RPMI7951 (cell line): ENCODE measurements at regions not wholly inside any gene's neighbourhood (a gene's known extent, or its start where the extent isn't known, plus 50 kb on each side); places are given as distances from the start of the nearest gene placed in this dataset.
"Not testable (repeated sequence)": the region's sequence is repeated elsewhere in the genome, so short reads cannot be mapped to it uniquely, and the experiment has no call there.

Experiments
- DNase-seq: peaks from one replicate; pipeline ENCODE4 v3.0.0-alpha.2; 2012; ENCODE audit warnings: low read depth

GRCh38 chr7:83827036-83827435 is 178.1 kb upstream of the SEMA3E start:
- no peak for DNase-seq

GRCh38 chr7:83824214-83824613 is 175.3 kb upstream of the SEMA3E start:
- no peak for DNase-seq

GRCh38 chr7:83821866-83822265 is 172.9 kb upstream of the SEMA3E start:
- peak; percentile 1 for DNase-seq

DNA sequence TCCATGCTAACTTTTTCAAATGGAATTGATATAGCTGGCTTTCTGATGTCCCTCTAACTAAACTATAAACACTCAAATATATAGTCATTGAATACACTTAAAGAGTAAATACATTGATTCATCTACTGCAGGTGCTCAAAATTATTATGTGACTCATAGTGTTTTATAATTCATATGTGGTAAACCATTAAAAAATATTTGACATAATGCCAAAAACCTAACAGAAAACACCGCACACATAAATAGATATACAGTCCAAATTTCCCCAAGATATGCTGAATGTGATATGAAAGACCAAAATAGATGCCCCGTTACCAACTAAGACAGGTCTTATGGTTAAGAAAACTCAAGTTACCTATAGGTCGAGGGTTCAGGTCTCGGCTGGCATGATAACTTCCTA is 171.7 kb upstream of the SEMA3E start:
- no peak for DNase-seq

DNA sequence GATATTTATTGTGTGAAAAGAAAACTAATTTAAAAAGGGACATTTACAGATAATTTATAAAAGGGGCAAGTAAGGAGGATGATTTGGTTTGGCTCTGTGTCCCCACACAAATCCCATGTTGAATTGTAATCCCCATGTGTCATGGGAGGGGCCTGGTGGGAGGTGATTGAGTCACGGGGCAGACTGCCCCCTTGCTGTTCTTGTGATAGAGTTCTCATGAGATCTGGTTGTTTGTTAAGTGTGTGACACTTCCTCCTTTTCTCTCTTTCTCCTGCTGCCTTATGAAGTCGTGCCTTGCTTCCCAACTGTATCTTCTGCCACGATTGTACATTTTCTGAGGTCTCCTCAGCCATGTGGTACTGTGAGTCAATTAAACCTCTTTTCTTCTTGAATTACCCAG is 171.0 kb upstream of the SEMA3E start:
- no peak for DNase-seq

DNA sequence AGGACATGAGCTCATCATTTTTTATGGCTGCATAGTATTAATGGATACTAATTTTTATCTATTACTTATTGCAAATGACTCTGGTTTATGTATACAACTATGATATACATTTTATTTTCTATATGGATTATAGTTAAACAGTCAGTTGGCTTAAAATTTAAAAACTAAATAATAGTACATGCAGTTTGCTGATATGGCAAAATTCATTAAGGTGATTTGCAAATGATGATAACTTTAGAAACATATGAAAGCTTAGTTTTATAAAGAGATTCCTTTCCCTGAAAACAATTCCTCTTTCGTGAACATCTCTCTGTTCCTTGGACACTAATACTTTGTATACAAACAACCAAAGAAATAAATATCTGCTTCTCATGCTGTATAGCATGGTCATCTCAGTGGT is 165.5 kb upstream of the SEMA3E start:
- DNase-seq: no peak

GRCh38 chr7:83812563-83812962 is 163.6 kb upstream of the SEMA3E start:
- DNase-seq: not testable (repeated sequence)

DNA sequence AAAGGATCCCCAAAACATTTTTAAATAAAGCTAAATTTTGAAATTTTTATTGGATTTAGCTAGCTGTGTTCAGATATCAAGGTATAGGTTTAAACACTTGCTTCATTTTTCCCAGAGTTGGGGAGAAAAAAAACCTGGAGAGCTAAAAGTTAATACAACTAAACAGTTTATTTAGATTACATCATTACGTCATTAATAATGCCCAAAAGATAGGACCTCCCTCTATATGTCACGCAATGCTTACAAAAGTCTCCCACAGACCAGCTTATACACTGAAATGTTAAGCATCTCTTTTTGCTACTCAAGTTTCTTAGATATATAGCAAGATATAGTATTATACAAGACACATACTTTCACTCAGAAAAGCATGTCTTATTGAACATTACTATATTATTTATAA is 160.0 kb upstream of the SEMA3E start:
- DNase-seq: no peak

DNA sequence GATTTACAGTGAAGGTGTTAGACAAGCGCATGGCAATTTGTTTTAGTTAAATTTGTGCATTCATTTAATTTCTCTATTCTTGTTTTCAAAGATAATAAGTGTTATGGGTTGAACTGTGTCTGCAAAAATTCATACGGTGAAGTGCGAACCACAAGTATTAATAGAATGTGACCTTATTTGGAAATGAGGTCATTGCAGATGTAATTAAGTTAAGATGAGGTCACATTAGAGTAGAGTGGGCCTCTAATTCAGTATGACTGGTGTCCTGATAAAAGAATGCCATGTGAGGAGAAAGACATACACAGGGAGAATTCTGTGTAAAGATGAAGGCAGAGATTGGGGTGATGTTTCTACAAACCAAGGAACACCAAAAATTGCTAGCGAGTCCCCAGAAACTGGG is 158.8 kb upstream of the SEMA3E start:
- DNase-seq: no peak

DNA sequence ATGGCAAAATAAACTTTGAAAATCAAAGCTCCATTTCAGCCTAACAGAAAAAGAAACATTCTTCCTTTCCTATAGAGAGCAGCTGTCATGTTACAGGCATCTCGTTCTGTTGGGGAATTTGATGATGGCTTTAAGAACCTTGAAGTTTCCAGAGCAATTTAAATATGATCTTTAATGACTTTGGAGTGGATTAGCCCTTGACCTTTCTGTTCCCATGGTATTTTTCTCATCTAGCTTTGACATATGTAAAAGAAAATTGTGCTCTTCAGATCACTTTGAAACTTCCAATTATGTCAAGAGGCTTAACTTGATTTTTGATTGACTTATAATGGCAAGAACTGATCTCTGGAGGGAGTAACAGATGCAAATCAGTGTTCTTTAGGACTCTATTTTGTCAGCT is 157.6 kb upstream of the SEMA3E start:
- no peak for DNase-seq

GRCh38 chr7:83799333-83799732 is 150.4 kb upstream of the SEMA3E start:
- no peak for DNase-seq

DNA sequence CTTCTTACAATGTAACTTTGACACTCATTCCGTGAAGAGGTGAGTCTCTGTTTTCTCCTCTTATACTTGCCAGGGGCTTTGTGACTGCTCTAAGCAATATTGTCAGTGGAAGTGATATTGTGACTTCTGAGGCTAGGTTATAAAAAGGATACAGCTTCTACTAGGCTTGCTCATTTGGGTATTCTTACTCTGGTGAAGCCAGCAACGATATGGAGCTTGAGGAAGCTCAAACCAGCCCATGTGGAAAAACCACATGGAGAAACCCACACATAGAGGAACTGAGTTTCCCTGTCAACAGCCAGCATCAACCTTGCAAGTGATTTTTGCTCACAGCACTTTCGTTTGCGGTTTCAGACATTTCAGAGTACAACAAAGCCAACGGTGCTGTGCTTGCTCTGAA is 149.6 kb upstream of the SEMA3E start:
- no peak for DNase-seq

- no peak for DNase-seq
Measured at GRCh38 chr7:83796760-83797159, 147.8 kb upstream of the SEMA3E start.

GRCh38 chr7:83794829-83795228 is 145.9 kb upstream of the SEMA3E start:
- DNase-seq: no peak

DNA sequence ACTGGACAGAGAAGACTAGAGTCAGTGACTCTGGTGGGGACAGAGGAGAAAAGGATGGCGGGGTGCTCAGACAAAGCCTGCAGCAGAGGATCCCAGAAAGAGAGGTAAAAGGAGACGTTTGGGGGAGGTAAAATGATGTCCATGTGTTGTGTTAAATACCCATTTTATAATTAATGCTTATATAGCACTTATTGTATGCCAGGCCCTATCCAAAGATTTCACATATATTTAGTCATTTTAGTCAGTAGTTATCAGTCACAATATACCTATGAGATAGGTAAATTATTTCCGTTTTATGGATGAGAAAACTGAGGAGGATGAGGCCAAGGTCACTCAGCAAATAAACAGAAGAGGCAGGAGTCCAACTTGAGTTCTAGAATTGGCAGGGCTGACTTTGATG is 144.6 kb upstream of the SEMA3E start:
- no peak for DNase-seq

- no peak for DNase-seq
Measured at GRCh38 chr7:83791737-83792136, 142.8 kb upstream of the SEMA3E start.

DNA sequence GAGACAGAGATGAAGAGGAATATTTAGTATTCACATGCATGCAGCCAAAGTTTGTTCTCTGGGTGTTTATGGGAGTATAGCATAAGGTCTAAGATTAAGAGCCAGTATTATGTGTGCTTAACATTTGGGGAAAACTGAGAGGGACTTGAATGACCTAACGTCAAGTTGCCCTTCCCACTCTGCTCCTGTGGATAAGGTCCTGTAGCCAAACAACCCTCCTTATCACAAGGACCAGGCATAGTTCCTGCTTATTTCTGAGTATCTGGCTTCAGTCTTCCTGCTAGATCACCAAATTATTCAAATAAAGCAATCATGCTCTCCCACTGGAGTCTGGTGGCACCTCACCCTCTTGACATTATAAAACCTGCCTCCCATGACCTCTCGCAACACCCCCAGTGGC is 137.9 kb upstream of the SEMA3E start:
- no peak for DNase-seq

- peak; percentile 1 for DNase-seq
Measured at GRCh38 chr7:83782628-83783027, 133.7 kb upstream of the SEMA3E start.

DNA sequence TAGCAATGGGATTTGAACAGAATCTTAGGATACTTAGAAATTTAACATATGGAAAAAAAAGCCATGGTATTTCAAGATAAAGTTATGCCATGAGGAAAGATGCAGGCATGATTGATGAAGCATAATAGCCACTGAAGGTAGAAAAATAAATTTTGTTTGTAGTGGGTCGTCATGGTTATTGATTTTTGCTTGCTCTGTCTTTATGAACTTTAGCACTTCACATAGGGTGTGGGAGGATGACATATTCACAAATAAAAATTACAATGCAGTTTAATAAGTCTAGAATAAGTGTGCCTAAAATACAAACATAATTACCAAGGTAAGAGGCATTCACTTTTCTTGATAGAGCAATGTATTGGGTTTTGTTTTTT is 129.1 kb upstream of the SEMA3E start:
- DNase-seq: no peak

GRCh38 chr7:83777406-83778072 is 128.6 kb upstream of the SEMA3E start:
- DNase-seq: no peak

DNA sequence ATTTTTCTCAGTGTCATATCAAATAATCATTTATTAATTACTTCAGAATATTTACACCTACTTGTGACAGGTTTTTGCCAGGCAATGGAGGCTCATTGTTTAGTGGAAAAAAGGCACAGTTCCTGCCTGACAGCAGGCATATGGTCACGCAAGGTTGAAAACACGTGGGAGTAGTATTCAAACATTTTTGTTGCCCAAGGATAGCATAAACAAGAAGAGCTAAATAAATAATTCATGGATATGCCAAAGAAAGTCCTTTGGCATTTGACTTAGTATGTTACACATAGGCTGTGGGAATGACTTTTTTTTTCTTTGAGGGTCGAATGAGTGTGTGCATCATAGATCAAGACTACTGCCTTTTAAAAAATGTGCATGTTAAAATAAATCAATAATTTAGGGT is 120.5 kb upstream of the SEMA3E start:
- DNase-seq: no peak

DNA sequence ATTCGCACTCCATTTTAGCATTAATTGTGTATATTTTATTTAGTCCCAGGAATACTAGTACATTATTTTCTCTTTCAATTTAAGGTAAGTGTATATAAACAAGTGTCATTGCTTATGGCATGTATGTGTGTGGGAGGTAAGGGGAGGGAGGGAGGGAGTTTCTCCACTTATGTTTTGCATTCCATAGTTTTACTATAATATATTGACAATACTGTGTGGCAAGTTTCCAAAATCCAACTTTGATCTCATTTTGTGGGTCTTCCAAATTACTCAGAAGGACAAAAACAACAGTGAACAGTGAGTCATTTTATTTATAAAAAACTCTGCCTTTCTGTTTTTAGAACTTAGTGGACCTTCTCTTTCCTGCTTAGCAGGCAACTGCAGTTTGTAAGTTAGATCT is 102.3 kb upstream of the SEMA3E start:
- no peak for DNase-seq

GRCh38 chr7:83749495-83749894 is 100.6 kb upstream of the SEMA3E start:
- DNase-seq: no peak

- no peak for DNase-seq
Measured at GRCh38 chr7:83739527-83739926, 90.6 kb upstream of the SEMA3E start.
